GM23338 (cell line): ENCODE measurements at regions not wholly inside any gene's neighbourhood (a gene's known extent, or its start where the extent isn't known, plus 50 kb on each side); places are given as distances from the start of the nearest gene placed in this dataset.

ENCODE experiments used
- CREB1 ChIP-seq: fragments of 250-450 bp; sonication (Bioruptor Pico); IDR thresholded peaks from 2 replicates; pipeline ENCODE4 v1.5.0; 2020; ENCODE audit warnings: low read depth, mild to moderate bottlenecking, moderate library complexity
- CTCF ChIP-seq, 2 experiments: fragments of 200-600 bp in 1 of 2; sonication (generic) in 1 of 2; conservative IDR thresholded peaks; 2 replicates each; pipeline versions ENCODE4 v1.5.1 to v1.6.1; 2016 to 2017; ENCODE audit warnings: antibody characterized with exemption in 2 of 2, low read depth in 2 of 2, mild to moderate bottlenecking in 2 of 2, moderate library complexity in 1 of 2
- ETS1 ChIP-seq: IDR thresholded peaks from 2 replicates; pipeline ENCODE4 v1.6.1; 2016; ENCODE audit warnings: antibody characterized with exemption
- EZH2 ChIP-seq: fragments of 200-600 bp; sonication (generic); IDR thresholded peaks from one replicate; pipeline ENCODE4 v1.8.0; 2017; ENCODE audit warnings: antibody characterized with exemption, mild to moderate bottlenecking, low read depth; ENCODE audit not compliant: unreplicated experiment
- EZH2phosphoT487 ChIP-seq: fragments of 200-600 bp; sonication (generic); IDR thresholded peaks from one replicate; pipeline ENCODE4 v1.8.1; 2018; ENCODE audit warnings: antibody characterized with exemption; ENCODE audit not compliant: unreplicated experiment
- JUNB ChIP-seq: IDR thresholded peaks from one replicate; pipeline ENCODE4 v1.6.1; 2016; ENCODE audit warnings: antibody characterized with exemption; ENCODE audit not compliant: unreplicated experiment
- NANOG ChIP-seq: IDR thresholded peaks from 2 replicates; pipeline ENCODE4 v1.6.1; 2016; ENCODE audit warnings: antibody characterized with exemption, borderline replicate concordance
- POLR2AphosphoS5 ChIP-seq: IDR thresholded peaks from 2 replicates; pipeline ENCODE4 v1.6.1; 2016; ENCODE audit warnings: antibody characterized with exemption, low read depth
- REST ChIP-seq: IDR thresholded peaks from one replicate; pipeline ENCODE4 v1.6.1; 2018; ENCODE audit warnings: antibody characterized with exemption; ENCODE audit not compliant: unreplicated experiment
- ZNF331 ChIP-seq: fragments of 250-450 bp; sonication (Bioruptor Pico); IDR thresholded peaks from 2 replicates; pipeline ENCODE4 v1.5.0; 2020; ENCODE audit warnings: low read depth, mild to moderate bottlenecking, moderate library complexity
- ZNF462 ChIP-seq: fragments of 250-450 bp; sonication (Bioruptor Pico); IDR thresholded peaks from 2 replicates; pipeline ENCODE4 v1.5.0; 2020; ENCODE audit warnings: mild to moderate bottlenecking, moderate library complexity

GRCh38 chr6:164523087-164523654 lies 786.2 kb downstream of the C6orf118 start:
- TF ChIP-seq CTCF (conservative IDR thresholded peaks at IDR 0.05; ENCODE audit: low read depth in 2 of 2) (no peak), POLR2AphosphoS5 (no peak), REST (no peak), EZH2phosphoT487 (no peak), EZH2 (no peak), ETS1 (no peak), ZNF462 (CRISPR knock-in tag) (no peak), ZNF331 (no peak), CREB1 (CRISPR knock-in tag) (no peak), NANOG (no peak), JUNB (no peak)
